ENCODE measurements at regions not wholly inside any gene's neighbourhood (a gene's known extent, or its start where the extent isn't known, plus 50 kb on each side); places are given as distances from the start of the nearest gene placed in this dataset.

DNA sequence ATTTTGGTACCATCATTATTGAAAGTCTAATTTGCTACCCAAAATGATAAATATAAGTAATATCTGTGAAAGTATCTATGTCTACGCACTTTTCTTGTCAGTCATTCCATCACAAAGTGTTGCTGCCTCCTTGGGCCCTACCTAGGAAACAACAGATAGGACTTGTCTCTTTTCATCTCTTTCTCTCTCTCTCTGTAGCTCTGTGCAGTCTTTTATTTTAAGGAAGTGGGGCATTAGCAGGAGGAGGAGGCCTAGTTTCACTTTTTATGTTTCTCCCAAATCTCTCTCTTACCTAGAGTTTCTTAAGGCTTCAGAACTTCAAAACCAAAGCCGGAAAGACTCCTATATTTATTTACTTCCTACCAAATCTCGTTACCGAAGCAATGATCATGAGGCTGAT lies 354.8 kb upstream of the LUZP2 start:
- TF ChIP-seq, protein P1, sequence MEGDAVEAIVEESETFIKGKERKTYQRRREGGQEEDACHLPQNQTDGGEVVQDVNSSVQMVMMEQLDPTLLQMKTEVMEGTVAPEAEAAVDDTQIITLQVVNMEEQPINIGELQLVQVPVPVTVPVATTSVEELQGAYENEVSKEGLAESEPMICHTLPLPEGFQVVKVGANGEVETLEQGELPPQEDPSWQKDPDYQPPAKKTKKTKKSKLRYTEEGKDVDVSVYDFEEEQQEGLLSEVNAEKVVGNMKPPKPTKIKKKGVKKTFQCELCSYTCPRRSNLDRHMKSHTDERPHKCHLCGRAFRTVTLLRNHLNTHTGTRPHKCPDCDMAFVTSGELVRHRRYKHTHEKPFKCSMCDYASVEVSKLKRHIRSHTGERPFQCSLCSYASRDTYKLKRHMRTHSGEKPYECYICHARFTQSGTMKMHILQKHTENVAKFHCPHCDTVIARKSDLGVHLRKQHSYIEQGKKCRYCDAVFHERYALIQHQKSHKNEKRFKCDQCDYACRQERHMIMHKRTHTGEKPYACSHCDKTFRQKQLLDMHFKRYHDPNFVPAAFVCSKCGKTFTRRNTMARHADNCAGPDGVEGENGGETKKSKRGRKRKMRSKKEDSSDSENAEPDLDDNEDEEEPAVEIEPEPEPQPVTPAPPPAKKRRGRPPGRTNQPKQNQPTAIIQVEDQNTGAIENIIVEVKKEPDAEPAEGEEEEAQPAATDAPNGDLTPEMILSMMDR (IDR thresholded peaks at IDR 0.05): no peak
- TF ChIP-seq POLR2A (IDR thresholded peaks at IDR 0.05): no peak
